NCI-H460 (cell line): ENCODE measurements at regions not wholly inside any gene's neighbourhood (a gene's known extent, or its start where the extent isn't known, plus 50 kb on each side); places are given as distances from the start of the nearest gene placed in this dataset.

Experiments
- DNase-seq: peaks from one replicate; pipeline ENCODE4 v3.0.0-alpha.2; 2016; ENCODE audit warnings: low read depth; ENCODE audit errors: extremely low read depth

- DNase-seq, result no peak
Measured at GRCh38 chr3:55244247-55244646, 242.9 kb downstream of the WNT5A start.

GRCh38 chr3:55243678-55244077 lies 243.4 kb downstream of the WNT5A start:
- DNase-seq, result no peak

- DNase-seq, result no peak
Measured at GRCh38 chr3:55242921-55243320, 244.2 kb downstream of the WNT5A start.

- no peak for DNase-seq
Measured at GRCh38 chr3:55241098-55241497, 246.0 kb downstream of the WNT5A start.

GRCh38 chr3:55235416-55235815 lies 251.7 kb downstream of the WNT5A start:
- no peak for DNase-seq

GRCh38 chr3:55226696-55227095 lies 260.4 kb downstream of the WNT5A start:
- DNase-seq, result no peak

GRCh38 chr3:55218577-55218976 lies 268.5 kb downstream of the WNT5A start:
- no peak for DNase-seq

GRCh38 chr3:55207744-55208143 lies 279.4 kb downstream of the WNT5A start:
- DNase-seq, result no peak

GRCh38 chr3:55205990-55206389 lies 278.1 kb upstream of the LRTM1 start:
- no peak for DNase-seq

- DNase-seq, result no peak
Measured at GRCh38 chr3:55204417-55204816, 276.6 kb upstream of the LRTM1 start.

GRCh38 chr3:55203546-55203945 lies 275.7 kb upstream of the LRTM1 start:
- no peak for DNase-seq

GRCh38 chr3:55203006-55203405 lies 275.1 kb upstream of the LRTM1 start:
- DNase-seq, result no peak

GRCh38 chr3:55202326-55202725 lies 274.5 kb upstream of the LRTM1 start:
- DNase-seq, result no peak

- no peak for DNase-seq
Measured at GRCh38 chr3:55201779-55202178, 273.9 kb upstream of the LRTM1 start.

- DNase-seq, result no peak
Measured at GRCh38 chr3:55200906-55201305, 273.0 kb upstream of the LRTM1 start.

GRCh38 chr3:55198554-55198953 lies 270.7 kb upstream of the LRTM1 start:
- no peak for DNase-seq

GRCh38 chr3:55197021-55197420 lies 269.2 kb upstream of the LRTM1 start:
- DNase-seq, result no peak

GRCh38 chr3:55196495-55196894 lies 268.6 kb upstream of the LRTM1 start:
- DNase-seq, result no peak

GRCh38 chr3:55194376-55194775 lies 266.5 kb upstream of the LRTM1 start:
- DNase-seq, result no peak

GRCh38 chr3:55191911-55192775 lies 264.3 kb upstream of the LRTM1 start:
- DNase-seq, result no peak

- no peak for DNase-seq
Measured at GRCh38 chr3:55190331-55190730, 262.5 kb upstream of the LRTM1 start.

GRCh38 chr3:55189359-55189801 lies 261.5 kb upstream of the LRTM1 start:
- DNase-seq, result no peak

GRCh38 chr3:55185380-55185779 lies 257.5 kb upstream of the LRTM1 start:
- no peak for DNase-seq
